ENCODE measurements at regions not wholly inside any gene's neighbourhood (a gene's known extent, or its start where the extent isn't known, plus 50 kb on each side); places are given as distances from the start of the nearest gene placed in this dataset.

- Histone ChIP-seq H3K9ac (ENCODE audit: control insufficient read depth, insufficient read depth, low read length) (no peak overlapping the region), H3K27ac (ENCODE audit: control insufficient read depth, insufficient read depth) (no peak overlapping the region), H3K27me3 (replicated peaks in 1 of 2; ENCODE audit: control insufficient read depth in 2 of 2, insufficient read depth in 2 of 2, low read length in 1 of 2) (no peaks in the 10 kb centered on the region), H3K4me1 (ENCODE audit: control insufficient read depth, insufficient read depth, low read length) (no peaks in the 10 kb centered on the region), H4K20me1 (ENCODE audit: control insufficient read depth, insufficient read depth) (no peaks in the 10 kb centered on the region), H2AFZ (ENCODE audit: control insufficient read depth, low read depth, low read length) (no peak overlapping the region), H3K9me3 (replicated peaks; ENCODE audit: control insufficient read depth, insufficient read depth, low read length) (no peaks in the 10 kb centered on the region), H3K79me2 (ENCODE audit: control insufficient read depth, insufficient read depth, low read length) (no peaks in the 10 kb centered on the region), H3K4me2 (ENCODE audit: control insufficient read depth, insufficient read depth) (no peak overlapping the region), H3K4me3 (no peak overlapping the region), H3K36me3 (ENCODE audit: control insufficient read depth in 2 of 2, insufficient read depth in 2 of 2, low read length in 1 of 2) (no peaks in the 10 kb centered on the region)
- ChIA-PET SMC1A (ENCODE audit: uncharacterized antibody, unreplicated experiment) (no interaction called here), RAD21 (ENCODE audit: unreplicated experiment) (interaction anchor here (0.6 kb wide), 1 partner anchor 182 kb away, joined by 4 read pairs; no protein-coding TSS in a partner anchor), POLR2A (no interaction called here), CTCF (no interaction called here)
- no peak for DNase-seq (ENCODE audit: low read depth, low spot score)
- no peak for ATAC-seq
- intact Hi-C loops (cut with micrococcal nuclease; ENCODE audit: unreplicated experiment) (no loop called here), in situ Hi-C loops (cut with MboI) (no loop called here)
- WGBS (ENCODE audit: insufficient coverage, insufficient replicate concordance, low lambda C conversion rate, missing lambda C conversion rate), result 20% methylated on average over 4 of the region's 4 CpGs
- FAIRE-seq, result no peak
- no TSS peak for BruUV-seq (replicated peaks)
- TF ChIP-seq MXI1 (IDR thresholded peaks at IDR 0.05; ENCODE audit: low read depth, low read length) (no peak), BRCA1 (IDR thresholded peaks at IDR 0.05; ENCODE audit: low read depth, low read length) (no peak), PRDM15 (CRISPR knock-in tag; IDR thresholded peaks at IDR 0.05) (no peak), KAT2A (conservative IDR thresholded peaks at IDR 0.05; ENCODE audit: control insufficient read depth, low read depth, low read length) (no peak), REST (IDR thresholded peaks at IDR 0.05; ENCODE audit: low read depth, low read length) (no peak), IKZF1 (conservative IDR thresholded peaks at IDR 0.05) (no peak)
Measured at GRCh38 chr7:54632696-54633095, 90.5 kb downstream of the VSTM2A start.

Measured in GM12878 (cell line).